ENCODE measurements at regions not wholly inside any gene's neighbourhood (a gene's known extent, or its start where the extent isn't known, plus 50 kb on each side); places are given as distances from the start of the nearest gene placed in this dataset.

GRCh38 chr16:7025616-7026190, 306.9 kb upstream of the RBFOX1 start:
- no peak overlapping the region for H3K27ac Mint-ChIP-seq
- peaks cover 7% of the 10 kb centered on the region for H3K9me3 Mint-ChIP-seq
- no peaks in the 10 kb centered on the region for H3K36me3 Mint-ChIP-seq
- H3K4me1 Mint-ChIP-seq: no peaks in the 10 kb centered on the region
- no peak overlapping the region for H3K4me3 Mint-ChIP-seq
- H3K27me3 Mint-ChIP-seq: no peaks in the 10 kb centered on the region

DNA sequence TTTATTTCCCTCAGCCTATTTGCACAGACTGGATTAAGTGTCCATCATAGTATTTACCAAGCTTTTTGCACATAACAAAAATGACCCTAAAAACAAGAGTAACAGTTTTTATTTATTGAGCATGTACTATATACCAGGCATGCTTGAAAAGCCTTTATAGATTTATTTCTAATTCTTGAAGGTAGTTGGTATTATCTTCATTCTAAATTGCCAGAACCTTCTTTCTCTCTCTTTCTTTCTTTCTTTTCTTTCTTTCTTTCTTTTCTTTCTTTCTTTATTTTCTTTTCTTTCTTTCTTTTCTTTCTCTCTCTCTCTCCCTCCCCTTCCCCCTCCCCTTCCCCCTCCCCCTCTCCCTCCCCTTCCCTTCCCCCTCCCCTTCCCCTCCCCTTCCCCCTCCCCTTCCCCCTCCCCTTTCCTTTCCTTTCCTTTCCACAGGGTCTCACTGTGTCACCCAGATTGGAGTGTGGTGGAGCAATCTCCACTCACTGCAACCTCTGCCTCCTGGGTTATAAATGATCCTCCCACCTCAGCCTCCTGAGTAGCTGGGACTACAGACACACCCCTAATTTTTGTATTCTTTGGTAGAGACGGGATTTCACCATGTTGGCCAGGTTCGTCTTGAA, 310.9 kb upstream of the RBFOX1 start:
- peaks cover 13% of the 10 kb centered on the region for H3K9me3 Mint-ChIP-seq
- no peak overlapping the region for H3K4me3 Mint-ChIP-seq
- H3K27me3 Mint-ChIP-seq: no peaks in the 10 kb centered on the region
- no peaks in the 10 kb centered on the region for H3K36me3 Mint-ChIP-seq
- H3K4me1 Mint-ChIP-seq: no peaks in the 10 kb centered on the region
- H3K27ac Mint-ChIP-seq: no peak overlapping the region

- no peak overlapping the region for H3K27ac Mint-ChIP-seq
- H3K27me3 Mint-ChIP-seq: no peaks in the 10 kb centered on the region
- no peaks in the 10 kb centered on the region for H3K4me1 Mint-ChIP-seq
- no peaks in the 10 kb centered on the region for H3K36me3 Mint-ChIP-seq
- peaks cover 8% of the 10 kb centered on the region for H3K9me3 Mint-ChIP-seq
- H3K4me3 Mint-ChIP-seq: no peak overlapping the region
Measured at GRCh38 chr16:7017006-7017662, 315.5 kb upstream of the RBFOX1 start.

- Mint-ChIP-seq H3K4me3 (no peak overlapping the region), H3K27ac (no peak overlapping the region), H3K4me1 (no peaks in the 10 kb centered on the region), H3K36me3 (no peaks in the 10 kb centered on the region), H3K9me3 (peaks cover 18% of the 10 kb centered on the region), H3K27me3 (no peaks in the 10 kb centered on the region)
Measured at GRCh38 chr16:7014756-7015155, 317.9 kb upstream of the RBFOX1 start.

- Mint-ChIP-seq H3K4me1 (no peaks in the 10 kb centered on the region), H3K9me3 (peaks cover 18% of the 10 kb centered on the region), H3K4me3 (no peak overlapping the region), H3K27me3 (no peaks in the 10 kb centered on the region), H3K36me3 (no peaks in the 10 kb centered on the region), H3K27ac (no peak overlapping the region)
Measured at GRCh38 chr16:7013990-7014389, 318.7 kb upstream of the RBFOX1 start.

- H3K27ac Mint-ChIP-seq: no peak overlapping the region
- no peaks in the 10 kb centered on the region for H3K4me1 Mint-ChIP-seq
- H3K36me3 Mint-ChIP-seq: no peaks in the 10 kb centered on the region
- no peaks in the 10 kb centered on the region for H3K27me3 Mint-ChIP-seq
- H3K9me3 Mint-ChIP-seq: peaks cover 4% of the 10 kb centered on the region
- H3K4me3 Mint-ChIP-seq: no peak overlapping the region
Measured at GRCh38 chr16:7004266-7004665, 328.4 kb upstream of the RBFOX1 start.

DNA sequence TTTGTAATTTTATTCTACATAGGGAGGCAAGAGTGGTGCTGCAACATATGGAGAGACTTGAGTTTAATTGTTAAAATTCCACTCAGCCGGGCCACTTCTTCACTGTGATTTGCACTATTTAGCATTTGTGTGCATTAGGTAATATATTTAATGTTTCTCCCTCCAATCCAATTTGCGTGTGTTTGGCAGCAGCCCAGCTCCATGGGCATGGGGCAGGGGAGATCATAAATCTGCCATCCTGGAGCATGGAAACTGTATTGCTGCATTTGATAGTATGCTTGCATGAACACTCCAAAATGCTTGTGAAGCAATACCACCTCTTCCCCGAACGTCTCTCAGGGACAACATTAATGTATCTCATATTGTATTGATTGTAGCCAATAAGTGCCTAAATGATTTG, 339.1 kb upstream of the RBFOX1 start:
- no peak overlapping the region for H3K27ac Mint-ChIP-seq
- no peaks in the 10 kb centered on the region for H3K4me1 Mint-ChIP-seq
- no peaks in the 10 kb centered on the region for H3K27me3 Mint-ChIP-seq

GRCh38 chr16:6988846-6989245, 343.8 kb upstream of the RBFOX1 start:
- Mint-ChIP-seq H3K4me1 (no peaks in the 10 kb centered on the region), H3K4me3 (no peak overlapping the region), H3K36me3 (no peaks in the 10 kb centered on the region), H3K27ac (no peak overlapping the region), H3K27me3 (no peaks in the 10 kb centered on the region), H3K9me3 (peaks cover 9% of the 10 kb centered on the region)

More for the DNA sequence above, 339.1 kb upstream of the RBFOX1 start:
- Mint-ChIP-seq H3K4me3 (no peak overlapping the region), H3K9me3 (peaks cover 15% of the 10 kb centered on the region), H3K36me3 (no peaks in the 10 kb centered on the region)

DNA sequence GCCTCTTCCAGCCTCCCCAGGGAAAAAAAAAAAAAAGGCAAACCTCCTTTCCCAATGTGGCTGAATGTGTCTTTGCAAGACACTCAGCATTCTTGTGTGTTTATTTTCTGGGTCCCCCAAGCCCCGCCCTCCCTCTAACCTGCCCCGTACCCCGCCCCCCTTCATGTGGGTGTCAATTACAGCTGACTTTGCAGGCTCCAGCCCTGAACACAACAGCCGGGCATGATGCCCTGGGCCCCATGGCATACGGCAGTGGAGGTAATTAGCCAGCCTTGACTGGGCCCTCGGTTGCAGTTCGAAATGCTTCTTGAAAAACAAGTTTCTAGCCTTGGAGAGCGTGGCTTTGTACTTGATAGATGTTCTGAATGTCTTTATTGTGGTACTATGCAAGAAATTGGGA, 354.7 kb upstream of the RBFOX1 start:
- H3K4me3 Mint-ChIP-seq: no peak overlapping the region
- H3K27me3 Mint-ChIP-seq: no peaks in the 10 kb centered on the region
- no peaks in the 10 kb centered on the region for H3K4me1 Mint-ChIP-seq
- no peak overlapping the region for H3K27ac Mint-ChIP-seq
- no peaks in the 10 kb centered on the region for H3K36me3 Mint-ChIP-seq
- peaks cover 4% of the 10 kb centered on the region for H3K9me3 Mint-ChIP-seq

GRCh38 chr16:6977291-6977690, 355.4 kb upstream of the RBFOX1 start:
- no peak overlapping the region for H3K27ac Mint-ChIP-seq
- no peaks in the 10 kb centered on the region for H3K4me1 Mint-ChIP-seq
- H3K27me3 Mint-ChIP-seq: no peaks in the 10 kb centered on the region
- peaks cover 8% of the 10 kb centered on the region for H3K9me3 Mint-ChIP-seq
- H3K4me3 Mint-ChIP-seq: no peak overlapping the region
- H3K36me3 Mint-ChIP-seq: no peaks in the 10 kb centered on the region

GRCh38 chr16:6976716-6977115, 355.9 kb upstream of the RBFOX1 start:
- no peaks in the 10 kb centered on the region for H3K4me1 Mint-ChIP-seq
- no peak overlapping the region for H3K27ac Mint-ChIP-seq
- H3K27me3 Mint-ChIP-seq: no peaks in the 10 kb centered on the region
- no peak overlapping the region for H3K4me3 Mint-ChIP-seq
- peaks cover 10% of the 10 kb centered on the region for H3K9me3 Mint-ChIP-seq
- no peaks in the 10 kb centered on the region for H3K36me3 Mint-ChIP-seq

DNA sequence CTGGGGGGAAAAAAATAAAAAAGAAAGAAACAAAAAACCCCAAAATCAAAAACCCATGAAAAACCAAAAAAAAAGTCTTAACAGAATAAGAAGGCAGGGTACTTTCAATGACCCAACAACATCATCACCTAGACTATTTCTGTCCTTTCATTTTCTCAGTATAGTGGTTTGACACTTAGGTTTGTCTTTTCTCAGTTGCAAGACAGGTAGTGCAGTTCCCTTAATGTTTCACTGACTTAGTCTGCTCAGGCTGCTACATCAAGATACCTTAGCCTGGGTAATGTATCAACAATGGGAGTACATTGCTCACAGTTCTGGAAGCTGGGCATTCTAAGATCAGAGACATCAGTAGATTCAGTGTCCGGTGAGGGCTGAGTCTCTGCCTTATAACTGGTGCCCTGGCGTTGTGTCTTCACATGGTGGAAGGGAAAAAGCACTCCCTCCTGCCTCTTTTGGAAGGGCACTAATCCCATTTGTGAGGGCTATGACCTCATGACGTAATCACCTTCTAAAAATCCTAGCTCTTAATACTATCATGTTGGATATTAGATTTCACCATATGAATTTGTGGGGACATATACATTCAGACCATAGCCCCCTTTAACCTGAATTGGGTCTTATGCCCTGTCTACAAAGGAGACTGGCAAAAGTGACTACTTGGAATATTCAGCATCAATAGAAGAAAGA, 362.3 kb upstream of the RBFOX1 start:
- no peak overlapping the region for H3K27ac Mint-ChIP-seq
- no peaks in the 10 kb centered on the region for H3K4me1 Mint-ChIP-seq
- H3K4me3 Mint-ChIP-seq: no peak overlapping the region
- no peaks in the 10 kb centered on the region for H3K36me3 Mint-ChIP-seq
- H3K9me3 Mint-ChIP-seq: peaks cover 13% of the 10 kb centered on the region
- H3K27me3 Mint-ChIP-seq: no peaks in the 10 kb centered on the region

GRCh38 chr16:6969594-6969993, 363.1 kb upstream of the RBFOX1 start:
- H3K27ac Mint-ChIP-seq: no peak overlapping the region
- H3K4me1 Mint-ChIP-seq: no peaks in the 10 kb centered on the region
- peaks cover 13% of the 10 kb centered on the region for H3K9me3 Mint-ChIP-seq
- H3K27me3 Mint-ChIP-seq: no peaks in the 10 kb centered on the region
- H3K4me3 Mint-ChIP-seq: no peak overlapping the region
- H3K36me3 Mint-ChIP-seq: no peaks in the 10 kb centered on the region

DNA sequence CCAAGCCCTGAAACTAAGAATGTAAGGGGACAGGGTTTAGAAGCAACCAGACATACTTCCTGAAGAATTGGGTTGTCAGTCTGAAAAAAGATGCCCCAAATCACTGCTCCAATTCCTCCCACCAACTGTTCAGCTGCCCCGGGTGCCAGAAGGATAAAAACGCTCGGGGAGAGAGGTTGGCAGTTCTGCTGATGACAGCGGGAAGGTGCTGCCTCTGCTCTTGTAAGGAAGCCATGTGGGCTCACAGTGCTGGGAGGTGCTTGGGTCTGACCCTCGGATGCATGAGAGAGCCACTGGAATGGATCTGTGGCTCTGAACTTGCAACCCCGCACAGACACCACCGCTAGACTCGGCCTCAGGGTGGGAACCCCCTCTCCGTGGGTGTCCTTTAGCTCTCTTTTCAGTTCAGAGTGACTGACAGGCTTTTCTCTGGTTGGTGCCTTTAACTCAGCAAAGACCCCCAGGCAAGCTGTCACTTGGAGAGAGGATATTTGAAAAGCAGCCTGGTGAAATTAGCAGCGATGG, 364.8 kb upstream of the RBFOX1 start:
- no peak overlapping the region for H3K27ac Mint-ChIP-seq
- no peaks in the 10 kb centered on the region for H3K27me3 Mint-ChIP-seq
- H3K4me1 Mint-ChIP-seq: no peaks in the 10 kb centered on the region
- H3K36me3 Mint-ChIP-seq: no peaks in the 10 kb centered on the region
- H3K9me3 Mint-ChIP-seq: peaks cover 13% of the 10 kb centered on the region
- no peak overlapping the region for H3K4me3 Mint-ChIP-seq

- no peaks in the 10 kb centered on the region for H3K36me3 Mint-ChIP-seq
- no peak overlapping the region for H3K27ac Mint-ChIP-seq
- no peaks in the 10 kb centered on the region for H3K4me1 Mint-ChIP-seq
- no peak overlapping the region for H3K4me3 Mint-ChIP-seq
- H3K27me3 Mint-ChIP-seq: no peaks in the 10 kb centered on the region
- peaks cover 6% of the 10 kb centered on the region for H3K9me3 Mint-ChIP-seq
Measured at GRCh38 chr16:6966925-6967324, 365.7 kb upstream of the RBFOX1 start.

GRCh38 chr16:6964679-6965078, 368.0 kb upstream of the RBFOX1 start:
- Mint-ChIP-seq H3K9me3 (no peaks in the 10 kb centered on the region), H3K4me1 (no peaks in the 10 kb centered on the region), H3K36me3 (no peaks in the 10 kb centered on the region), H3K27ac (no peak overlapping the region), H3K27me3 (no peaks in the 10 kb centered on the region), H3K4me3 (no peak overlapping the region)

Measured in activated naive CD4-positive, alpha-beta T cell treated with anti-CD3 and anti-CD28 coated beads, Interleukin-2, amount 50 U/mL, for 24 hours (primary cell).